Fibroblast of the aortic adventitia (primary cell): ENCODE measurements at regions not wholly inside any gene's neighbourhood (a gene's known extent, or its start where the extent isn't known, plus 50 kb on each side); places are given as distances from the start of the nearest gene placed in this dataset.
"Not testable (repeated sequence)": the region's sequence is repeated elsewhere in the genome, so short reads cannot be mapped to it uniquely, and the experiment has no call there.

Experiments
- DNase-seq: peaks from one replicate; pipeline ENCODE4 v3.0.0-alpha.2; 2010; ENCODE audit warnings: low read depth
- H3K4me3 ChIP-seq: 2 replicates; pipeline ENCODE4 v1.5.1; 2011; ENCODE audit warnings: low read depth, mild to moderate bottlenecking, control low read depth, low read length, moderate library complexity
- CTCF ChIP-seq: IDR thresholded peaks from 2 replicates; pipeline ENCODE4 v1.5.1; 2011; ENCODE audit warnings: mild to moderate bottlenecking, low read length, control low read depth, inconsistent platforms; ENCODE audit not compliant: insufficient read depth

DNA sequence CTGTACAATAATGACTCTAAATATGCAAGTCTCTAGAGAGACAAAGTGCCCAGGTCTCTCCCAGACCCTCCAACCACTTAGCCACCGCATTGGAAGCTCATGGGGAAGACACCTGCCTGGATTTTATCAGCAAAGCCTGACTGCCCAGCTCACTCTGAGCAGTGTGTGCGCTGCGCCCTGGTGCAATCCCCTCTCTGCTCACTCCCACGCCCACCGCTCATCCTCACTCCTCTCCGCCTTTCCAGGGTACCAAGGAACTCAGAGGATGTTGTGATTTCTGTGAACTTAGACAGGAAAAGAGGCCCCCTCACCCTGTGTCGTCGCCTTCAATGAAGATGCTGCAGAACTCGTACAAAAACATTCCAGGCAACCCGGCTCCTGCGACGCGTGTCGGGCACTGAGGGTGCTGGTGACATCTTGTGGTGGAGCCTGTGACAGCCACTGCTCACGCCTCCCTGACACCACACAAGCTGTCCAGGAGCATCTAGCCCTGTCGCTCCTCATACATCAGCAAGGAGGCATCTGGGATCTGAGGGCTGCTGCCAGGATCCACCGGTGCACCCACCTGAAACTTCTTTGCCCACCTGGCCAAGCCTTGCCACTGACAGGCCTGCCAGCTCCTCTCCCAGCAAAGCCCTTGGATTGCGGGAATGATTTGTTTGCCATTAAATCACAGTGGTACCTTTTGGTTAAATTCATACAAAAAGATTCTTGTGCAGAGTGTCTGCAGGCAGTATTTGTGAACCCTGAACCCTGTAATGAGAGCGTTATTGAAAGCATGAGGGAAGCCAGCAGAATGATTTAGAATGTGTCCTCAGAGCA, 220.4 kb downstream of the ZNF516 start:
- no peak for DNase-seq
- no peak for TF ChIP-seq CTCF
- no peak overlapping the region for H3K4me3 ChIP-seq

- no peak overlapping the region for H3K4me3 ChIP-seq
- DNase-seq: no peak
Measured at GRCh38 chr18:76273956-76274355, 221.1 kb downstream of the ZNF516 start.

GRCh38 chr18:76273036-76273545, 222.0 kb downstream of the ZNF516 start:
- TF ChIP-seq CTCF: no peak
- H3K4me3 ChIP-seq: no peak overlapping the region
- no peak for DNase-seq

More at GRCh38 chr18:76273956-76274355, 221.1 kb downstream of the ZNF516 start:
- no peak for TF ChIP-seq CTCF

- not testable (repeated sequence) for DNase-seq, H3K4me3 ChIP-seq
Measured at GRCh38 chr18:76267423-76267822, 227.6 kb downstream of the ZNF516 start.

DNA sequence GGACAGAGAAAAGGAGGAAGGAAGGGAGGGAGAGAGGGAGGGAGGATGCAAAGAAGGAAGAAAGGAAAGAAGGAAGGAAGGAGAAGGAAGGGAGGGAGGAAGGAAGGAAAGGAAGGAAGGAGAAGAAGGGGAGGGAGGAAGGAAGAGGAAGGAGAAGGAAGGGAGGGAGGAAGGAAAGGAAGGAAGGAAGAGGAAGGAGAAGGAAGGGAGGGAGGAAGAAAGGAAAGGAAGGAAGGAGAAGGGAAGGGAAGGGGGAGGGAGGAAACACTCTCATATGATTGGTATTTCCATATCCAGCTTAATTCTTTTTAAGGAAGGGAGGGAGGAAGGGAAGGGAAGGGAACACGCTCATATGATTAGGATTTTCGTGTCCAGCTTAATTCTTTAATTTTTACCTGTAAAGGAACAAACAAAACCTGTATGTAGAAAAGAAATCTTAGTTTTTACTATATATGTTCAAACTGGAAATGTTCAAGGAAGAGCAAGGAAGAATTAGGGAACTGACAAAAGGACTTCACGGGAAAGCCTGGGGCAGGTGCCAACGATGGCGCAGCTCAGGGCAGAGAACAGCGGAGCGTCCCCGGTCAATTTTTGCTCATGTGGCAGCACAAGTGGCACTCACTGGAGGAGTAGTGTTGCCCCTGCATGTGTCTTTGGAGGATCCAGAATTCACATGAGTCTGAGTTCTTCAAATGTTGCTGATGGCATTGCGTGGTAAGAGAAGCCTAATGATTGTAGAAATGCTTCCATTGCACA, 228.6 kb downstream of the ZNF516 start:
- TF ChIP-seq CTCF: no peak
- no peak for DNase-seq
- peak overlapping the region; percentile 48 for H3K4me3 ChIP-seq

GRCh38 chr18:76265497-76266235, 229.4 kb downstream of the ZNF516 start:
- no peak for TF ChIP-seq CTCF
- peak overlapping the region; percentile 48 for H3K4me3 ChIP-seq
- peak; percentile 57 for DNase-seq
